ENCODE measurements at regions not wholly inside any gene's neighbourhood (a gene's known extent, or its start where the extent isn't known, plus 50 kb on each side); places are given as distances from the start of the nearest gene placed in this dataset.

DNA sequence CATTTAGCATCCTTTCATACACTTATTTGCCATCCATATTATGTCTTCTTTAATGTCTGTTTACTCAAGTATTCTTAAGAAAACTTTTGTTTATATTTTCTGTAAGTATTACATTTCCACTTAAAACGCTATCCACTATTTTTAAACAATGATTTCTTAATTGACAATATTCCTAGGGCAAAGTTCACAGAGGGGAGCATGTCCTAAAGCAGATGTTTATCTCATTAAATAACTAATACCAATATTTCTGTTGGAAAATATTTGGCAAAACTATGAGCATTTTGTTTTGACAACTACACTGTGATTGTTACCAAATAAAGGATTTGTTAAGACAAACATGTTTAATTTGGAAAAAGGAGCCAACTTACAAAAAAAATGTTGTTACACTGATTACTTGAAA is 643.3 kb downstream of the SLITRK5 start:
- no peak for DNase-seq (ENCODE audit: low spot score)
- CTCF ChIA-PET, result no interaction called here
- POLR2A ChIA-PET (ENCODE audit: low non-redundant PET), result no interaction called here
- TF ChIP-seq, protein P1, sequence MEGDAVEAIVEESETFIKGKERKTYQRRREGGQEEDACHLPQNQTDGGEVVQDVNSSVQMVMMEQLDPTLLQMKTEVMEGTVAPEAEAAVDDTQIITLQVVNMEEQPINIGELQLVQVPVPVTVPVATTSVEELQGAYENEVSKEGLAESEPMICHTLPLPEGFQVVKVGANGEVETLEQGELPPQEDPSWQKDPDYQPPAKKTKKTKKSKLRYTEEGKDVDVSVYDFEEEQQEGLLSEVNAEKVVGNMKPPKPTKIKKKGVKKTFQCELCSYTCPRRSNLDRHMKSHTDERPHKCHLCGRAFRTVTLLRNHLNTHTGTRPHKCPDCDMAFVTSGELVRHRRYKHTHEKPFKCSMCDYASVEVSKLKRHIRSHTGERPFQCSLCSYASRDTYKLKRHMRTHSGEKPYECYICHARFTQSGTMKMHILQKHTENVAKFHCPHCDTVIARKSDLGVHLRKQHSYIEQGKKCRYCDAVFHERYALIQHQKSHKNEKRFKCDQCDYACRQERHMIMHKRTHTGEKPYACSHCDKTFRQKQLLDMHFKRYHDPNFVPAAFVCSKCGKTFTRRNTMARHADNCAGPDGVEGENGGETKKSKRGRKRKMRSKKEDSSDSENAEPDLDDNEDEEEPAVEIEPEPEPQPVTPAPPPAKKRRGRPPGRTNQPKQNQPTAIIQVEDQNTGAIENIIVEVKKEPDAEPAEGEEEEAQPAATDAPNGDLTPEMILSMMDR (conservative IDR thresholded peaks at IDR 0.05; ENCODE audit: low read depth), result no peak
- no peak overlapping the region for H3K27ac ChIP-seq

DNA sequence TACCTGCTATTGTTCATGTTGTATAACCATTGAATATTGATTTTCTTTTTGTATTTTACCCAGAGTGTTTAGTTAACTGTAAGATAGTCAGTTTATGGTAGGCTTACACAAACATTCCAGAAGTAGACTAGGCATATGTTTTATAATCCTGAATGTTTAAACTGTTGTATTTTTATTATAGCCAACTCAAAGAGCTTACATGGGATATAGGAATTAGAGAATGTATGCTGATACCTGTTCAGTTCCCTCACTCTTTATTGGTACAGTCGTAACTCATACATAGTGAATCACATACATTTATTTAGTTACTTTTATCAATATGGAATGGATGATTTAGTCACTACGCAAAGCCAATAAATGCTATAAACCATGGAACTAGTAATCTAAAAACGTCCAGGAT is 657.9 kb downstream of the SLITRK5 start:
- no peak for DNase-seq (ENCODE audit: low spot score)
- no peak overlapping the region for H3K27ac ChIP-seq
- POLR2A ChIA-PET (ENCODE audit: low non-redundant PET), result no interaction called here
- TF ChIP-seq, protein P1 (conservative IDR thresholded peaks at IDR 0.05; ENCODE audit: low read depth), result no peak
- CTCF ChIA-PET, result no interaction called here

DNA sequence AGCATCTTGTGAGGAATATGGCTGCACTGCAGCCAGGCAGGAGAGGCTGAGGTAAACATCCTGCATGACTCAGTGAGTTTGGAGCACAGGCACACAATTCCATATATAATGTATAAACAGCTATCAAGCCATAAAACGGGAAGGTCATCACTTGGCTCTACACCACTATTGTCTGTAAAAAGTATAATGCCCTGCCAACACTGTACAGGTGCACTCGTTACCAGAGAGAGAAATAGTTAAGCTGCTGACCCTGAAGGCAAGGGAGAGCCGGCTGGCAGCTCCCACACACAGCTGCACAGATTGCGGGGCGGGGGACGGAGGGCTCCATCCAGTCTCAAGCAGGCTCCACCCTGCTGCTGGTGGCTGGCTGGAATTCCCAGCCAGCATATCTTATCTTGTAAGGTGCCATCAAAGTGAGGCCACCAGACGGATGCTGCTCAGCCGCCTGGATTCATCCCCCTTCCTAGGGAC is 668.1 kb downstream of the SLITRK5 start:
- ChIA-PET CTCF (no interaction called here), POLR2A (ENCODE audit: low non-redundant PET) (no interaction called here)
- DNase-seq (ENCODE audit: low spot score), result no peak
- TF ChIP-seq, protein P1 (conservative IDR thresholded peaks at IDR 0.05; ENCODE audit: low read depth), result no peak
- no peak overlapping the region for H3K27ac ChIP-seq

DNA sequence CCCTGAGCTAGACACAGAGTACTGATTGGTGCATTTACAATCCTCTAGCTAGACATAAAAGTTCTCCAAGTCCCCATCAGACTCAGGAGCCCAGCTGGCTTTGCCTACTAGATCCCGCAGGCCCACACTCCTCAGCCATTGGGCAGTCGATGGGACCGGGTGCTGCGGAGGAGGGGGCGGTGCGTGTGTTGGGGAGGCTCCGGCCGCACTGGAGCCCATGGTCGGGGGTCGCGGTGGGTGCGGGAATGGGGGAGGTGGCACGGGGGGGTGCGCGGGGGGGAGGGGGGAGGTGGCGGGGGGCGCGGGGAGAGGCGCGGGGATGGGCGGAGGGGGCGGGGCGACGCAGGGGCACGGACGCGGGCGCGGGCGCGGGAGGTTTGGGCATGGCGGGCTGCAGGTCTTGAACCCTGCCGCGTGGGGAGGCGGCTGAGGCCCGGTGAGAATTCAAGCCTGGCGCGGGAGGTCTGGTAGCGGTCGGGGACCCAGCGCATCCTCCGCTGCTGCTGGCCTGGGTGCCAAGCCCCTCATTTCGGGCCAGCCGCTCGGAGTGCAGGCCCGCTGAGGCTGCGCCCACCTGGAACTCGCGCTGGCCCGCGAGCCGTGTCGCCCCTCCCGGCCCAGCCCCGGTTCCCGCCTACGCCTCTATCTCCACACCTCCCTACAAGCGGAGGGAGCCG is 674.1 kb downstream of the SLITRK5 start:
- ChIA-PET CTCF (no interaction called here), POLR2A (ENCODE audit: low non-redundant PET) (no interaction called here)
- TF ChIP-seq, protein P1 (conservative IDR thresholded peaks at IDR 0.05; ENCODE audit: low read depth), result no peak
- no peak for DNase-seq (ENCODE audit: low spot score)
- H3K27ac ChIP-seq, result no peak overlapping the region

DNA sequence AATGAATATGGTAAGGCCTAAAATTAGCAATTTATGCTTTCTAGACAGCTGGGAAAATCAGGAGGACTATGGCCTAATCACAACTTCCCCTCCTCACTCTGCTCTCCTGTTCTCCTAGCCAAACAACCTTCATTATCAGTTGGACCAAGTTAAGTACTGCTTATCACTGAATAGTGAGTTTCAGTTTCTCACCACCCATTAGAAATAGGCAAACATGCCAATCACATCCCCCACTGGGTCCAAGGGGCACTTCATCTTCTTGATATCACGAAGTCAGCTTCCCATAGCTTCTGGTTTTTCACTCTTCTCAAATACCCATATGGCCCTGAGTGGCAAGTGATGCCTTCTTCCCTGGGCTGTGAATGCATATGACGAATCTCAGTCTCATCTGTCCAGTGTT is 689.6 kb downstream of the SLITRK5 start:
- no peak overlapping the region for H3K27ac ChIP-seq
- no peak for DNase-seq (ENCODE audit: low spot score)
- ChIA-PET CTCF (no interaction called here), POLR2A (ENCODE audit: low non-redundant PET) (no interaction called here)
- TF ChIP-seq, protein P1 (conservative IDR thresholded peaks at IDR 0.05; ENCODE audit: low read depth), result no peak

DNA sequence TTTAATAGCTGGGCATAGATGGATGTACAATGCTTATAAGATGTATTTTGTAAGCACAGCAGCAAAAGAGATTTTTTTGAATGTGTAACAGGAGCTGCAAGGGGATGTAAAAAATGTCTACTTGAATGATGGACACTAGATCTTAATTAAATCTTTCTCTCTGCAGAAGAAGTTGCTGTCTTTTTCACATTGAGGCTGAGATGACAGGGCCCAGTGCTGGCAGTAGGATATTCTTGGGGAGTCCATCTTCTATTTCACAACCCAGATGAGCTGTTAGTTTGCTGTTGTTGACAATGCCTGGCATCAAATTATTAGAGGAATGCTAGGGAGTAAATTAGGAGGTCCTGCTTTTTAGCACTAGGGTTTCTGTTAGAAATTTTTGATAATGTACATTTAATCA is 698.7 kb downstream of the SLITRK5 start:
- DNase-seq (ENCODE audit: low spot score), result no peak
- TF ChIP-seq, protein P1 (conservative IDR thresholded peaks at IDR 0.05; ENCODE audit: low read depth), result no peak
- H3K27ac ChIP-seq, result no peak overlapping the region
- ChIA-PET CTCF (no interaction called here), POLR2A (ENCODE audit: low non-redundant PET) (no interaction called here)

All from RWPE1 (cell line).